Hepatocyte (in vitro differentiated cells): ENCODE measurements at regions not wholly inside any gene's neighbourhood (a gene's known extent, or its start where the extent isn't known, plus 50 kb on each side); places are given as distances from the start of the nearest gene placed in this dataset.

Experiments used
- EZH2 ChIP-seq: fragments of 200-600 bp; sonication (generic); IDR thresholded peaks from 2 replicates; pipeline ENCODE4 v1.6.1; 2016; ENCODE audit warnings: antibody characterized with exemption, mild to moderate bottlenecking, borderline replicate concordance
- TF ChIP-seq, protein P1 (sequence below): fragments of 200-600 bp; sonication (generic); IDR thresholded peaks from 2 replicates; pipeline ENCODE4 v1.5.1; 2016; ENCODE audit warnings: antibody characterized with exemption, mild to moderate bottlenecking; ENCODE audit not compliant: poor library complexity

DNA sequence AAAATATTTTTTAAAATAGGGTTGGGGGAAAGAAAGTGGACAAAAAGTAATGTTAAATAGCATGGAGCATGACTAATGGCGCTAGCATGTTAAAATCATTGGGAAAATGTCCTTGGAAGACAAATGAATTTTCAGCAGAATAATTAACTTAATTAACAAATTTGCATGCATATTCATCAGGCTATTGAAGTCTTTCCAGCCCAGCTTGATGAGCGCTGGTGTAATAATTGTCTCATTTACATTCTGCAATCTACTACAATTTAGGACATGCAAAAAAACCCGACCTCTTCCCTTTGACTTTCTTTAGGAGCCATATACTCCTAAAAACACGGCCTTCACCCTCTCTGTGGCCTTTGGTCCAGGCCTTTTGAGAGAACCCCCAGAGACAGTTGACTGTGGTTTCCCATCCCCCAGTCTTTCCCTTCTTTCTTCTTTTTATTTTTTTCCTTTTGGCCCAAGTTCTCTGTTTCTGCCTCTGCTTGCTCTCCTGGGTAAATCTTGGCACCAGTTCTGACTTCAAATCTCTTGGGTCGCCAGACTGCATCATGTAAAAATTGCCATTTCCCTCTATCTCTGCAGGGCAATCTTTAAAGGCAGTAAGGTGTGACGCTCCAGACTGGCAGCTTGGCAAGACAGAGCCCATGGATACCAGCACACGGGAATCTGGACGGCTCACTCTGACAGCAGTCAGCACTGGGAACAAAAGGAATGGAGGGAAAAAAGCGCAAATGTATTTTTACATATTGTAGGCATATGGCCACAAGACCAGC is 105.5 kb downstream of the NEUROD6 start:
- TF ChIP-seq, protein P1, sequence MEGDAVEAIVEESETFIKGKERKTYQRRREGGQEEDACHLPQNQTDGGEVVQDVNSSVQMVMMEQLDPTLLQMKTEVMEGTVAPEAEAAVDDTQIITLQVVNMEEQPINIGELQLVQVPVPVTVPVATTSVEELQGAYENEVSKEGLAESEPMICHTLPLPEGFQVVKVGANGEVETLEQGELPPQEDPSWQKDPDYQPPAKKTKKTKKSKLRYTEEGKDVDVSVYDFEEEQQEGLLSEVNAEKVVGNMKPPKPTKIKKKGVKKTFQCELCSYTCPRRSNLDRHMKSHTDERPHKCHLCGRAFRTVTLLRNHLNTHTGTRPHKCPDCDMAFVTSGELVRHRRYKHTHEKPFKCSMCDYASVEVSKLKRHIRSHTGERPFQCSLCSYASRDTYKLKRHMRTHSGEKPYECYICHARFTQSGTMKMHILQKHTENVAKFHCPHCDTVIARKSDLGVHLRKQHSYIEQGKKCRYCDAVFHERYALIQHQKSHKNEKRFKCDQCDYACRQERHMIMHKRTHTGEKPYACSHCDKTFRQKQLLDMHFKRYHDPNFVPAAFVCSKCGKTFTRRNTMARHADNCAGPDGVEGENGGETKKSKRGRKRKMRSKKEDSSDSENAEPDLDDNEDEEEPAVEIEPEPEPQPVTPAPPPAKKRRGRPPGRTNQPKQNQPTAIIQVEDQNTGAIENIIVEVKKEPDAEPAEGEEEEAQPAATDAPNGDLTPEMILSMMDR, result no peak
- no peak for TF ChIP-seq EZH2
